HG03066 (cell line): ENCODE measurements at regions not wholly inside any gene's neighbourhood (a gene's known extent, or its start where the extent isn't known, plus 50 kb on each side); places are given as distances from the start of the nearest gene placed in this dataset.

ENCODE experiments used
- ATAC-seq: cut with Tn5 transposase; IDR thresholded peaks from one replicate; pipeline ENCODE4 v1.9.1; 2021; ENCODE audit warnings: low read depth; ENCODE audit not compliant: unreplicated experiment

DNA sequence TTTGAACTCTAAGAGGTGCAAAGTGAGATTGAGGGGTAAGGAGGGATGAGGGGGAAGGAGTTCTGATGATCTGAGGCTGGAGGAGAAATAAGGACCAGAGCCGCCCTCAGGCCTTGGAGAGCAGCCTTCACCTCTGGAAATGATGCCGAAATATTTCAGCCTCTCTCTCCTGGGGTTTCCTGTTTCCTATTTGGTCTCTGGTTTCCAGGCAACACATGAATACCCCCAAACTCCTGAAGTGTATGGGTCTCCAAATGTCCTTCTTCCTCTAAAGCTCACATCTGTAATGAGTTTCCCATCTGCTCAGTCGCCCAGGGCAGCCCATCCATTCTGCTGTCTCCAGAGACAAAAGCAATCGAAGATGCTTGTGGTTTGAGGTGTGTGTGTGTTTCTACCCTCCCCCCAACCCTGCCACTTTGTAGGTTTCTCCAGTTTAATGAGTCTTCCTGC lies 52.0 kb upstream of the FAM20B start:
- peak; percentile 48 for ATAC-seq
